Umbilical cord (tissue), 1 donor: ENCODE measurements at regions not wholly inside any gene's neighbourhood (a gene's known extent, or its start where the extent isn't known, plus 50 kb on each side); places are given as distances from the start of the nearest gene placed in this dataset.
A peak's percentile ranks its signal among the peaks of the same experiment; 100 is the strongest.
"Not testable (repeated sequence)": the region's sequence is repeated elsewhere in the genome, so short reads cannot be mapped to it uniquely, and the experiment has no call there.

ENCODE experiments used
- DNase-seq: peaks from one replicate; pipeline ENCODE4 v3.0.0-alpha.2; 2015; ENCODE audit warnings: low spot score

DNA sequence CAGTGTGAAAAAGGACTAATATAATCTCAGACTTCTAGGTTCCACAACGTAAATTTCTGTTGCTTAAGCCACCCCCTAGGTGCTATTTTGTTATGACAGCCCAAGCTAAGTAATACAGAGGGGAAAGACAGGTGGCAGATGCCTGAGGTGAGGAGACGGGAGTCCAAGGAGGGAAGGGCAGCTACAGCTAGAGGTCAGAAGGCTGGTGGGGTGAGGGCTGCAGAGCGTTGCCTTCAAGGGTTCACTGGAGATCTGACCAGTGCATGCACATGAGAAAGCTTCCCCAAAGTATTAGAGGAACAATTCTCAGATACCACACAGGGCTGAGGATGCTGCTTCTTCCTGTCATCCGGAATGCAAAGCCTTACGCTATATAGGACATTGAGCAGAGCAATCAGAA, 104.7 kb upstream of the IRX4 start:
- DNase-seq: no peak

DNA sequence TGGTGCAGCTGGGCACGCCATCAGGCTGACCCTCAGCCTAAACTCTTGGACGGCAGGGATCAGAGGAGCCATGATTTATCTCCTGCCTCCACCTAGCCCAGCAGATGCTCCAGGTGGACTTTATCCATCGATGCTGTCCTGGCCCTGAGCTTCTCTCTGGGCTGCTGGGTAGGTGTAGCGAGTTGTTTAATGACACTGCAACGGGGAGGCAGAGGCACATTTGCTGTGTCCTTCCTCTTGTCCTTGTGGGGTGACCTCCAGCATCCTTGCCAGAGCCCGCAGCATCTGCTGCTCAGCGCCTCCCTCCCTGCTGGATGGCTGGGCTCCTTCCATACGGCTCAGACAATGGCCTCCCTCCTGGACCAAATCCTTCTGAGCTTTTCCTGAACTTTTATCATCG, 103.1 kb upstream of the IRX4 start:
- DNase-seq: no peak

DNA sequence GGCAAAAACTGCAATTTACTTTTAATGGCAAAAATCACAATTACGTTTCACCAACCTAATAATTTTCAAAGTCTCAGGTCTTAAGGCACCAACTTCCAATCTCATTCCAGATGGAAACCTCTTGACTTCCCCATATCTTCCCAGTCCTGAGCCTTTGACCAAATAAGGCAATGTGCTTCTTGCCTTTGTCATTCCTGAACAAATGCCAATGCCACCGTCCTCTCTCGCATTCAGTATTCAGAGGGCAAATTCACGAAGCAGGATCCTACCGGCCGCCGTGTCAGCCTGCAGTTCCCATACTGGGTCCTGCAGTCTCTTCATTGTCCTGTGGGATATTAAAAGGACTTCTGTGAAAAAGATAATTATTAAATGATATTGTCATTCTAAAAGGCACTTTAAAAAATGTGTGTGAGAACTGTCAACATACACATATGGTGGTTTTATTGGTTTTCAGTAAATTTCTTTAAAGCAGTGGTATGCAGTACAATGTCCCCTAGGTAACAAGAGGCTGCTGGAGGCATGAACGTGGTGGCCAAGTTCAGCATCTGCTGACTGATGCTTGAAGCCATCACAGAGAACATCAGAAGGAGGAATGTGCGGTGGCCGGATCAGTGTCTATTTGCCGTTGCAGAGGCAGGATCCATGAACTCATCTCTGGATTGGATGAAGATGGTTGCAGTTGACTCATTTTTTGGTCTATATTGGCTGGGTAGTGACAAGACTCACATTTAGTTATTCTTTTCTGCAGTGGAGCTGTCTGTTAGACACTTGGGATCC, 101.4 kb upstream of the IRX4 start:
- DNase-seq: no peak

DNA sequence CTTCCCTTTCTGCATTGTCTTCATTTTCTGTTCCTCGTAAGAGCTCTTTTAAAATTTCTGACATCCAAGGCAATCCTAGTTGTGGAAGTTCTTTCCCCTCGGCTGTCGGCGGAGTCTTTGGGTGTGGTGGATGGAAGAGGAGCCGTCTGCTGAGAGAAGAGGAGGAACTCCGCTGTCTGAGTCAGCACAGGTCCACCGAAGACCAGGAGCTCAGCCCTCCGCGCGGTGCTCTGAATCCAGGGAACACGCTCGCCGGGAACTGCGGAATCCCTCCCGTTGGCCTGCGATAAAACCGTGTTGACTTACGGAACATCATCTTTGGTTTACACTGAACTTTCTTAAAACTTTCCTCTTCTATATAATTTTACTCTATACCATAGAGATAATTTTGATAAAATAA, 100.7 kb upstream of the IRX4 start:
- DNase-seq: no peak

DNA sequence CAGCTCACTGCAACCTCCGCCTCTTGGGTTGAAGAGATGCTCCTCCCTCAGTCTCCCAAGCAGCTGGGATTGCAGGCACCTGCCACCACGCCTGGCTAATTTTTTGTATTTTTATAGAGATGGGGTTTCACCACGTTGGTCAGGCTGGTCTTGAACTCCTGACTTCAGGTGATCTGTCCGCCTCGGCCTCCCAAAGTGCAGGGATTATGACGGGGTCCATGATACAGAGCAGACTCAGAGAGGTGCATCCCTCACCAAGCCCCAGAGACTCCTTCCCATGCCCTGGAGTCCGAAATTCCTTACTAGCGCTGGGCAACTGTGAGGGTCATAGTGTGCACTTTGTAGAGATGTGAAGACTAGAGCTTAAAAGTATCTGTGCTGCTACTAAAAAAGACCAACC, 99.8 kb upstream of the IRX4 start:
- not testable (repeated sequence) for DNase-seq

DNA sequence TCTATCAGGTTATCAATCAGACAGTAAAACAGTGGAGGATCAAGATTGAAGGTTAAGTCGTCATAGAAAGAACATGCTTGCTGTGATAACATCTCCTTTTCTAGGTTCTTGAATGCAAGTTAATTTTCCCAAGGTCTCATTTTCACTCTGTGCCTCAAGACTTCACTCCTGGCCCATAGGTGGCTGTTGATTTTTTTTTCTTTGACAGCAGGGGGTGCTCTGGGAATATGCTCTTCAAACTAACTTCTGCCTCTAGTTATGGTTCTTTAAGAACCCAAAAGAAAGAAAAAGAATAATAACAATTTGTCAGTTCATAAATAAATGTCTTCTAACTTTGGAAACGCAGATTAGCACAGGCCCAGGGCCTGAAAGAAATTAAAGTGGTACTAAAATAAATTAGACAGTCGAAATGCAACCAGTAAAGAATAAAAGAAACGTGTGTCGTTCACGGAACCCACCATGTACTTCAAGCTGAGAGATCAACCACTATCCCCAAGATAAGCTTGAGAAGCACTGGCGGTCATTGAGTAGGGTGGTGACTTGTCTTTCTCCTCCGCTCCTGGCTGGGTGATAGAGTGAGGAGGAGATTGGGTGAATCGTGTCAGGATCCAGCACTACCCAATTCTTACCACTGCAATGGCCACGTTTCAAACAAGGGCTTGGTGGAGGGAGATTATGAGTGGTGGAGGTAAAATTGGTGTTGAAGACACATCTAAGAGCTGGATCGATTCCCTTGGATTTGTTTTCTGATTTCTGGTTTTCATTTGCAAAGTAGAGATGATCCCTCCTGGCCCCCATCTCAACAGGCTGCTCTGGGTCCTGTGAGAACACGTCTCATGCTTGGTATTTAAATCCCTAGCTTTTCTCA, 93.4 kb upstream of the IRX4 start:
- DNase-seq: no peak

DNA sequence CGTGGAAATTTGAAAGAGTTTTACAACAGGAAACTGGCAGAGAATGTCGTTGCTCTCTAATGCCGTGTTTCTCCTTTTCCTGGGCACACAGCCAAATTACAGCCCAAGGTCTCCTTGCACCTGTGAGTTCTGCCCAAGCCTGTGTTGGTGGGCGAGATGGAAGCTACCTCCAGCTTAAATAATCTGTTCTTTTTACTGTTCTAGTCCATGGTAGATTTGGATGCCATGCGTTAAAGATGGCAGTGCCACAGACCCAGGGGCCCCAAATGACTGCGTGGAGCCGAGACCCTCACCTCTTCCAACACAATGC, 92.6 kb upstream of the IRX4 start:
- DNase-seq: no peak

DNA sequence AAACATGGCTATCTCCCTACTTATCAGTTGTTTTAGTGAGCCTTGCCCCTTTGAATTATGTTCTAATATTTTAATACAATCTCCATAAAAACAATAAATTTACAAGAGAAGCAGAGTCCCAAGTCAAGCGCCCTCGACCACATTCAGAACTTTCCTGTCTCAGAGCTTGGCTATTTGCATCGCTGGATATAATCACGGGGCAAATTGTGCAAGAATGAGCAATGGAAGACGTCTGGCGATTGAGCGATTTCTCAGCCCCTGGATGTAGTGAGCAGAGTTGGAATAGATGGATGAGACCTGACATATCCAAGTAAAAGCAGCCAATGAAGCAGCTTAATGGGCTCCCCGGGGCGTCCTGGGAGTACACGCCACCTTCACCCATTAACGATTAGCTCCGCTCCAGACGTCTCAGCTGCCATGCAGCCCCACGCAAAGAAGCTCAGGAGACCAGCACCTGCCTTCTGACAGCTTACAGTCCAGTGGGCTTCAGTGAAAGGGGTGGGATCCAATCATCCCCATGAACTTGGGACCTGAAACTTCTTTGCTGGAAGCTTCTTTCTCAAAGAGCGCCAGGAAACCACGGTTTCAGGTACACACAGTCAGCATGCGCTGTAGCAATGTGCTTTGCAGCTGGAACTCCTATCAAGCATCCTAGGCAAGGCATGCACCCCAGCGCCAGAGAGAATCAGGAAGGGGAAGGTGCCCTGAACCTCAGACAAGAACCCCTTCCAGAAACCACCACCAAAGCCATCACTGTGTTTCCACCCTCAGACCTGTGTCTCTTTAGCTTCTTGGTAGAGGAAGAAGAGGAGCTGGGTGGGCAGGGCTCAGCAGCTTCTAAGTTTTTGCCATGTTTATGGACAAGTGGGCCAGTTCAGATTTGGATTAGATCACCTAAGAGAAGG, 92.0 kb upstream of the IRX4 start:
- DNase-seq: no peak

DNA sequence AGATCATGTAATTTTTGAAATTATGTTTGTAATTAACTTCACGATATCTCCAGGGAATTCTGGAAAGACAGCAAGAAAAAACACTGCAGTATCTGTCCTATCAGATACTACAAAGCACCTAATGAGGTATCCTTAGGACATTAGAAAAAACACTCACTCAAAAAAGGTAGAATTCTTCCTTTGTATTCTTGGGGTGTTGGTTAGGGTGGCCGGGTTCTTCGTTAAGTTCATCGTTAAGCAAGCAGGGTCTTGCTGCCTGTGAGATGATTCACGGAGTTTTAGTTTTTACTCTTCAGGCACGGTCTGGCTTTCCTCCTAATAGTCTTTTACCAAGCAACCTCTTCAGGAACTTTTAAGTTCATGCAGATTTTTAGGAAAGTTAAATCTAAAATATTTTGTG, 91.4 kb upstream of the IRX4 start:
- DNase-seq: no peak

DNA sequence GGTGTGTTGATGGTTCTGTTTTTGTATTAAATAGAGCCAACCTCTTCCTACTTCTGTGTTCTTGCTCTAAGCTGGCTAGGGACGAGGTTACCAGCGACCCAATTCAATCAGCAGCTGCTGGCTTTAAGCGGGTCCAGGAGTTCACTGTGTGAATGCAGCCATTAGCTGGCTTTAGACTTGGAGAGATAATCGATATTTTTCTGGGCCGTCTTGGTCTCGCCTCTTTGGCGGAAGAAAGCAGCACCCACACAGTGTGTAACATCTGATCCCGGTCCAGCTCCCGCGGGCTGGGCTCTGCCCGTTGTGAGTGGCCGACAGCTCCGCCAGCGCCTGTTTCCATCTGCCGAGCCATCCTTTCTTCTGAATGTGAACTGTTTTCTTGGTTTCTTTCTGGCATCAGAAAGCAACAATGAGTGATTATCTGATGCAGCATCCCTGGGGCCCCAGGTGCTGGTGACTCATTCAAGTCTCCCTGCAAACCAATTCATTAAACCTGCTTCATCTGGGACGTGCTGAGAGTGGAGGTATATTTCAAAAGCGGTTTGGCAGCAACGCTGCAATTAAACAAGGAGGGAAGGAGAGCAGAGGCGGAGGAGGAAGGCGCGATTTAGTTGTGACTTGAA, 90.8 kb upstream of the IRX4 start:
- DNase-seq: peak; percentile 10

DNA sequence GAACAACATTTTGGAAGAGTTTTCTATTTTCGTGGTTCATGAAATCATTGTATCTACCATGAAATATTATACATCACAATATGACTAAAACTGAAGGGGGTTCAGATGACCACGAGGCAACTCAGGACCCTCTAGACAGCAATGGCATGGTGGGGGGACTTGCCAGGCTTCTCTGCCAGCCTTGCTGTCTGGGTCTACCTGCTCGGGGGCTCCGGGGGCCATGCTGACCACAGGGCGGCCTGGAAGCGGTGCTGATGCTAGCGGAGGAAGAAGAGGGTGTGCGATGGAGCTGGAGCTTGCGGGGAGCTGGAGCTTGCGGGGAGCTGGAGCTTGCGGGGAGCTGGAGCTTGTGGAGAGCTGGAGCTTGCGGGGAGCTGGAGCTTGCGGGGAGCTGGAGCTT, 89.2 kb upstream of the IRX4 start:
- DNase-seq: no peak

DNA sequence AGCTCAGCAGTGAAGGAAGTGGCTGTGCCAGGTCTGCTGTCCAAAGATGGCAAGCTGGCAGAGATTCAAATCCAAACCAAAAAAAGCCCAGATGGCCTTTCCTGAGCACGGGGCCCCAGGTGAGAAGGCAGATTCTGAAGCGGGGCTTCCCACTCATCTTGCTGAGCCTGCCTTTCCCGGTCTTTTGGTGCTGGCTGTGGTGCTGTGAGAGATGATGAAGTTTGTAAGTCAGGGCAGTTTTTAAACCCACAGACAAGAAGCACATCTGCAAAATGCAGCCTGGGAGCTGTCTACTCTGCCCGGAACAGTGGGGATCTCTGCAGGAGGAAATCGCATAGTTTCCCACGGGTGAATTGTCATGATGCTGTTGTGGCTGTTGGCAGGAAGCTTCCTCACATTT, 85.0 kb upstream of the IRX4 start:
- no peak for DNase-seq

DNA sequence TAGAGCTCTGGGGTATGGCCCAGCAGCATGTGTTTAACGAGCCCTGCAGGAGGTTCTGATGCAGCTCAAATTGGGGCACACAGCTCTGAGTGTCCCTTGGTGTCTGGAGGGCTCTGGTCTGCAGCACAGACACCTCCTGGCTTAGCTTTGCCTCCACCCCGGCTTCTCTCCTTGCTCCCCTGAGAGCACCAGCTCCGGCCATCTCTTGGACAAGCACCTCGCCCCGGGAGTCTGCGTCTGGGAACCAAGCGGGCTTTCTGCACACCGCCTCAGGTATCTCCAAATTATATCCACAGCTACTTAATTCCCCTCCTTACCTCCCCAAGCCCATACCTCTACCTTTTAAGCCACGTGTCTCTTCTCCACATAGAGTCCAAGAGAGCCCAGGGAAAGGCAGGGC, 83.7 kb upstream of the IRX4 start:
- DNase-seq: no peak

DNA sequence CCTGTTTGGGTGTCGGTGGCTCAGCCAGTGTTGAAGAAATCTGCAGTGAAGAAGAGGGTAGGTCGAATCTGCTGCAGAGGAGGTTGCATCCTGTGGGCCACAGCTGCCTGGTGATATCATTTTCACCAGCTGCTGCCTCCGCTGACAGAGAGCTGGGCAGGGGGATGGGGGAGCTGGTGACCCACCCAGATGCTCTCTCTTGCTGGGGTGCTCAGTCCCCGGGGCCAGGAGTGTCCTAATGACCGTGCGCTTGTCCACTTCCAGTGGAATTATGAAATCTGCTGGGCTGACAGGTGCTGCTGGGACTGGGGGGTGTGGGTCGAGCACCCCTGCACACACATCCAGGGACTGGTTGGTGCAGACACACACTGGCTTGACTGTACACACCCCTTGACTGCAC, 83.2 kb upstream of the IRX4 start:
- no peak for DNase-seq

DNA sequence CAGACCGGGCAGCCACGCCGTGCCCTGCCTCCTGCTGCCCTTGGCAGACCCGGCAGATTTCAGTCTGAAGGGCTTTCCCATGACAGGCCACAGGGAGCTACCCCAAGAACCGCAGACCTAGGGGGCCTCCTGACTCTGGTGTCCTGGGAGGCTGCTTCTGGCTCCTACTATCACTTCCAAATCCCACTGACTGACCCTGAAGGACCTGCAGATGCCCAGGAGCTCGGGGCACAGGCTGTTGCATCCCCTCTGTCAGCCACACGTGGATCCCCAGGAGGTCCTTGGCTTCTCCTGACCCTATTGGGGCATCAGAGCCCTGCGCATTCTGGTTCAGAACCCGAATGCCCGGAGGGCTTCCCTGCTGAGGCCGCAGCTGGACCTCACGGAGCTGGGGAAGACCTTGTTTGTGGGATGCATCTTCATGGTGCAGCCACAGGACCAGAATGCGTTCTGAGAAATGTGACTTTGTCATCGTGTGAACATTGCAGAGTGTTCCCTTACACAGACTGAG, 81.3 kb upstream of the IRX4 start:
- DNase-seq: no peak

DNA sequence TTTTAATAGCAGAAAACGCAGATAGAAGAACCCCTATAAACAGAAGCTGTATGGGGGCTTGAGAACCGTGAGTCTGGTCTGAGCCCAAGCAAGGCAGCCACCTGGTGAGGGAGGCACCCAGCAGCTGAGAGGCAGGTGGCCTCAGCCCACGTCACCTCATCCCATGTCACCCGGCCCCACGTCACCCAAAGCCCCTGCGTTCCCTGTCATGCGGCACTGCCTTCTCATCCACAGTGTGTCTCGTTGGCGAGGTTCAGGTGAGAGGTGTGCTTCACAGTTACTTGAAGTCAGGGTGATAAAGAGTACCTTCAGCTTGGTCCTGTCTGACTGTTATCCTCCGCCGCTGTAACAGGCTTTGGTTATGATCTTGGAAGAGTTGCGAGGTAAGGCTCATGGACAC, 80.6 kb upstream of the IRX4 start:
- DNase-seq: no peak

DNA sequence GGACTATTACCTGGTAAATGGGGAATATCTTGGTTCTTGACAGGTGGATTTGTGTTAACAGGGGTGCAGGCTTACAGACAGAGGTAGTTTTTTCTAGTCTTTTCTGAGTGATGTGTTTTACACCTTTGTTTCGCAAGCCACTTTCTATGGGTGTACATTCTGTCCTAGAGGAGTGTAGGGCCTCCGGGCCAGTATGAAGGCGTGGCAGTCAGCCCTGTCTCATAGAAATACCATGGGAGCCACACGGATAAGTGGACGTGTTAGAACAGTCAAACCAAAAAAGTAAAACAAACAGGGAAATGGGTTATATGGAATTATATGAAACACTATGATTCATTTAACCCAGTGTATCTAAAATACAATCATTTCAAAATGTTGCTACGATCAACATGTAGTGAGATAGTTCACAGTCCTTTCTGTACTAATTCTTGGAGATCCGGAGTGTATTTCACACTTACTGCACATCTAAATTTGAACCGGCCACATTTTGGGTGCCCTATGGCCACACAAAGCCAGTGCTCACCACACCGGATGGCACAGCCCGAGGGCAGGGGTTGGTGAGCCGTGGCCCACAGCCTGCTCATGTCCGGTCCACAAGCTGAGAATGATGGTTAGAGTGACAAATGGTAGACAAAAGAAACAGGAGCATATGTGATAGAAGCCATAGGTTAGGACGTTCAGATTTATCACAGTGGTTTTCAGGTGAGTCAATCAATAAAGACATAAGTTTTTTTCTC, 80.1 kb upstream of the IRX4 start:
- DNase-seq: no peak

DNA sequence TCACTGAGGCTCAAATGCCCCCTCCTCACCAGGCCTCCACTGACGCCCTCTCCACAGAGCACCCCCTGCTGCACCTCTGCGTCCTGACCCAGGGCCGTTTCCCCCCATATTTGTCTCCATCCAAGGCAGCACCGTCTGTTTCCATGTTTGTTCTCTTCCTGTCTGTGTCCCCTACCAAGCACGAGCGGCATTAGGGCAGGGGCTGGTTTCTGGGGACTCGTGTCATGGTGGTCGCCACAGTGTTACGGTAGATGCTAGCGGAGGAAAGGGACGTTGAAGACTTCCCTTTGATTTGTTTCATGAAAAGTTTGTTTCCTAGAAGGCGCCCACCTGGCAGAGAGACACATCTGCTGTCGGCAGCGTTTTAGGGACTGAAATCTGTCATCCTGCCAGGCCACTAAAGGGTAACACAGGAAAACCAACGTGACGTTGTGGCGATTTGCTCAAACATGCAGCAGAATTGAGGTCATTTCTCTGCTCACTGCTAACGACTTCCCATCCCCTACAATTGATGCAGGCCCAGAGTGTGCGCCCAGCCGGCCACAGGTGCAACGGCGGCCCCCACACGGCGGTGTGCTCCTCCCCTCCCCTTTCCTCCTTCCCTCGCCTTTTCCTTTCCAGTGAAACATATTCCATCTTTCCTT, 79.3 kb upstream of the IRX4 start:
- DNase-seq: no peak

DNA sequence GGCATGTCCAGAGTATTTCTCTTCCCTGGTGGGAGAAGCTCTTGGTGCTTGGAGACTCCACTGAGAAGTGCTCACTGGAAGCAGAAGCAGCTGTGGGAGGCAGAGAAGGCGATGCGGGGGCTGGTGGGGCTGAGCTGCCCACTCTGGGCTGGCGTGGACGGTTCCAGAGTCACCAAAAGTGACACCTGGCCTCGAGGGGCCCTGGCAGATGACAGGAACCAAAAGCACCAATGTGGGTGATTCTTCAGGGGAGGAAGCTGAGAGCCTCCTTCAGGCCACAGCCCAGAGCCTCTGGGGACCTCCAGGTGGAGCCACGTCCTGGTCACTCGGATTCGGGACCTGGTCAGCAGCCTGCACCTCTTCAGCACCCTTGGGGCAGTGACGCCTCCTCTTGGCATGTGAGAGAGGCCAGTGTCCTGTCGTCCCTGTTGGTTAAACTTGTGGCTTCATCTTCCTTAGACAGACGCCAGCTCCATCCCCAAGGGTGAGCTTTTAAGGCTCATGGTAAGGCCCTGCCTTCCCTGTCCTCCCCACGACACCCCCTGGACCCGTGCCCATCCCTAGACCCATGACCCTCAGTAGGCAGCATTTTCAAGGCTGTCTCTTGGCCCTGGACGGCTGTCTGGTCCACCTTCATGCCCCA, 78.7 kb upstream of the IRX4 start:
- no peak for DNase-seq
